OCI-LY1 (cell line): ENCODE measurements at regions not wholly inside any gene's neighbourhood (a gene's known extent, or its start where the extent isn't known, plus 50 kb on each side); places are given as distances from the start of the nearest gene placed in this dataset.

ENCODE experiments used
- H2AFZ ChIP-seq: fragments of 200-600 bp; sonication (generic), shearing (Covaris generic); 2 replicates; pipeline ENCODE4 v1.6.0; 2014; ENCODE audit warnings: antibody characterized with exemption, mild to moderate bottlenecking, low read length
- H3F3A ChIP-seq: fragments of 200-600 bp; sonication (generic), shearing (Covaris generic); 2 replicates; pipeline ENCODE4 v1.6.0; 2014; ENCODE audit warnings: mild to moderate bottlenecking, antibody characterized with exemption, low read length, moderate library complexity; ENCODE audit not compliant: insufficient read depth
- H3K27ac ChIP-seq: fragments of 200-600 bp; sonication (generic); 2 replicates; pipeline ENCODE4 v1.5.1; 2014; ENCODE audit warnings: low read length, mixed run types, mild to moderate bottlenecking, low read depth; ENCODE audit not compliant: poor library complexity, severe bottlenecking
- H3K27me3 ChIP-seq: fragments of 200-600 bp; sonication (generic); 2 replicates; pipeline ENCODE4 v1.6.0; 2014; ENCODE audit warnings: antibody characterized with exemption, mild to moderate bottlenecking, low read length, moderate library complexity; ENCODE audit not compliant: insufficient read depth
- H3K36me3 ChIP-seq: fragments of 200-600 bp; sonication (generic); 2 replicates; pipeline ENCODE4 v1.6.1; 2014; ENCODE audit warnings: mild to moderate bottlenecking, antibody characterized with exemption, low read length, moderate library complexity, mixed read lengths; ENCODE audit not compliant: insufficient read depth
- H3K4me1 ChIP-seq: fragments of 200-600 bp; sonication (generic); 2 replicates; pipeline ENCODE4 v1.5.1; 2014; ENCODE audit warnings: mild to moderate bottlenecking, low read length, moderate library complexity; ENCODE audit not compliant: insufficient read depth, severe bottlenecking
- H3K4me2 ChIP-seq: fragments of 200-600 bp; sonication (generic), shearing (Covaris generic); 2 replicates; pipeline ENCODE4 v1.6.1; 2014; ENCODE audit warnings: low read length
- H3K4me3 ChIP-seq: fragments of 200-600 bp; sonication (generic); 2 replicates; pipeline ENCODE4 v1.5.1; 2014; ENCODE audit warnings: low read length, low read depth, mild to moderate bottlenecking, mixed read lengths; ENCODE audit not compliant: poor library complexity, severe bottlenecking
- H3K79me2 ChIP-seq: fragments of 200-600 bp; shearing (Covaris generic); 2 replicates; pipeline ENCODE4 v1.6.1; 2016; ENCODE audit warnings: mixed run types, low read length, mixed read lengths; ENCODE audit not compliant: insufficient read depth
- H3K9ac ChIP-seq: fragments of 200-600 bp; sonication (generic), shearing (Covaris generic); 2 replicates; pipeline ENCODE4 v1.6.1; 2014; ENCODE audit warnings: mild to moderate bottlenecking, low read length, mixed read lengths
- H3K9me2 ChIP-seq: fragments of 200-600 bp; sonication (generic), shearing (Covaris generic); 2 replicates; pipeline ENCODE4 v1.6.1; 2014; ENCODE audit warnings: low read depth, mild to moderate bottlenecking, low read length, mixed read lengths
- H3K9me3 ChIP-seq: fragments of 200-600 bp; shearing (Covaris generic); 2 replicates; pipeline ENCODE4 v1.6.1; 2014; ENCODE audit warnings: low read length, mixed read lengths
- H4K20me1 ChIP-seq: fragments of 200-600 bp; sonication (generic), shearing (Covaris generic); 2 replicates; pipeline ENCODE4 v1.6.0; 2016; ENCODE audit warnings: mild to moderate bottlenecking, low read length; ENCODE audit not compliant: insufficient read depth
- CTCF ChIP-seq: fragments of 200-600 bp; sonication (generic), shearing (Covaris generic); IDR thresholded peaks from 2 replicates; pipeline ENCODE4 v1.5.1; 2017; ENCODE audit warnings: mild to moderate bottlenecking, antibody characterized with exemption, low read length, moderate library complexity, mixed read lengths
- EZH2 ChIP-seq: fragments of 200-600 bp; sonication (generic), shearing (Covaris generic); IDR thresholded peaks from 2 replicates; pipeline ENCODE4 v1.8.0; 2017; ENCODE audit warnings: borderline replicate concordance, mixed run types, mild to moderate bottlenecking, antibody characterized with exemption, low read length, moderate library complexity, mixed read lengths

- no peaks in the 10 kb centered on the region for H3K9me3 ChIP-seq
- H3K36me3 ChIP-seq = no peaks in the 10 kb centered on the region
- H3K4me3 ChIP-seq = no peak overlapping the region
- no peaks in the 10 kb centered on the region for H3K79me2 ChIP-seq
- H3K4me1 ChIP-seq = no peaks in the 10 kb centered on the region
- no peaks in the 10 kb centered on the region for H4K20me1 ChIP-seq
- H3K27me3 ChIP-seq = no peaks in the 10 kb centered on the region
- no peak overlapping the region for H2AFZ ChIP-seq
- no peak overlapping the region for H3K27ac ChIP-seq
- no peak for TF ChIP-seq EZH2
- no peak for TF ChIP-seq CTCF
- no peak overlapping the region for H3K4me2 ChIP-seq
- no peak overlapping the region for H3K9ac ChIP-seq
- no peaks in the 10 kb centered on the region for H3K9me2 ChIP-seq
- H3F3A ChIP-seq = no peaks in the 10 kb centered on the region
Observed at GRCh38 chr9:78962156-78962555, 609.6 kb upstream of the TLE4 start.

DNA sequence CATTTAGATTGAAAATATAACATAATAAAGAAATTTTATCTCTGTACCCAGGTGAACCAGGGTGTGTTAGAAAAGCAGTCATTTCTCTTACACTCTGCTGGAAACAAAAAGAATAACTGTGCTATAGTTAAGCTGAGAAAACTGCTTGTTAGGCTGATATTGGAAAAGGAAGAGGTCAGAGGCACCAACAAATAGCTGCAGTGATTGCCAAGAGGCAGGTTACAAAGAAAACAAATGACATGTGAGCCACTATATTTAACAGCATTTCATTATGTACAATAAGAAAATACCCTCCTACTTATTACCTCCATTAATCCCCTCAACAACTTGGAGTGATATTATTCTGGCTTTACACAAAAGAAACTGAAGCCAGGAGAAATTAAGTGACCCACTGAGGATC is 607.9 kb upstream of the TLE4 start:
- Histone ChIP-seq H3K27me3 (no peaks in the 10 kb centered on the region), H3K9me3 (no peaks in the 10 kb centered on the region), H3K79me2 (no peaks in the 10 kb centered on the region), H3K4me2 (no peak overlapping the region), H3K4me1 (no peaks in the 10 kb centered on the region), H3K9ac (no peak overlapping the region), H3K27ac (no peak overlapping the region), H4K20me1 (no peaks in the 10 kb centered on the region), H3K36me3 (no peaks in the 10 kb centered on the region), H2AFZ (no peak overlapping the region), H3F3A (no peaks in the 10 kb centered on the region), H3K9me2 (no peaks in the 10 kb centered on the region), H3K4me3 (no peak overlapping the region)
- no peak for TF ChIP-seq CTCF
- no peak for TF ChIP-seq EZH2

DNA sequence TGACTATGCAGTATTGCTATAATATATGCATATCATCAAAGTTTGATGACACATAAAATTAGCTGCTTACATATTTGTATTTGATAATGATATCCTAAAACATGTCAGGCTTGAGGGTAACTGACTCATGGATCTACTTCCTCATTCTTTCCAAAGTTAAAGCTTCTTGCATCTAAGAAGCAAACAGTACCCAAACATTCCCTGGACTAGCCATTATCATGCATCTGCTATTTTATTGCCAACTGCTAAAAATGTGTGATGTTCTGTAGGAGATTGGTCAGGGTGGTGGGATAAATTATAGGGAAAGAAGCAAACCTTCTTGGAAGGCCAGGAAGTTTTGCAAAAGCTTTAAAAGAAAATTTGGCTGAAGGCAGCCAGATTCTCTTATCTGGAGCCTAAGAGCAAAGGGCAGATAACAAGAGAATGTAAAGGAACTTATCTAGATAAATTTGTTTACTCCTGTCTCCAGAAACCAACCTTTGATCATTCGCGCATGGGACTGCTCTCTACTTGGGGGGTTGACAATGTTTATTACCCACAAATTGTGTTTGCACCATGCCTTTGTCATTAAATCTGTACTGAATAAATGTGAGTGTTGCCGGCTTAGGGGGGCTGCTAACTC is 604.1 kb upstream of the TLE4 start:
- TF ChIP-seq EZH2 = no peak
- no peak for TF ChIP-seq CTCF
- Histone ChIP-seq H3K4me1 (no peaks in the 10 kb centered on the region), H4K20me1 (no peaks in the 10 kb centered on the region), H3F3A (no peaks in the 10 kb centered on the region), H3K4me3 (no peak overlapping the region), H2AFZ (no peak overlapping the region), H3K79me2 (no peaks in the 10 kb centered on the region), H3K9ac (no peak overlapping the region), H3K9me3 (no peaks in the 10 kb centered on the region), H3K27me3 (no peaks in the 10 kb centered on the region), H3K4me2 (no peak overlapping the region), H3K9me2 (no peaks in the 10 kb centered on the region), H3K27ac (no peak overlapping the region), H3K36me3 (no peaks in the 10 kb centered on the region)
